ENCODE measurements at regions not wholly inside any gene's neighbourhood (a gene's known extent, or its start where the extent isn't known, plus 50 kb on each side); places are given as distances from the start of the nearest gene placed in this dataset.
"Not testable (repeated sequence)": the region's sequence is repeated elsewhere in the genome, so short reads cannot be mapped to it uniquely, and the experiment has no call there.

GRCh38 chrX:35362866-35363265 is 420.3 kb downstream of the FAM47B start:
- CTCF ChIA-PET = no interaction called here
- ATAC-seq = no peak
- DNase-seq = no peak
- no peaks in the 10 kb centered on the region for H3K36me3 Mint-ChIP-seq (ENCODE audit: low read depth)
- no peak overlapping the region for H3K27ac Mint-ChIP-seq
- intact Hi-C loops (cut with micrococcal nuclease) = no loop called here
- POLR2A ChIA-PET = no interaction called here
- TF ChIP-seq, protein P1, sequence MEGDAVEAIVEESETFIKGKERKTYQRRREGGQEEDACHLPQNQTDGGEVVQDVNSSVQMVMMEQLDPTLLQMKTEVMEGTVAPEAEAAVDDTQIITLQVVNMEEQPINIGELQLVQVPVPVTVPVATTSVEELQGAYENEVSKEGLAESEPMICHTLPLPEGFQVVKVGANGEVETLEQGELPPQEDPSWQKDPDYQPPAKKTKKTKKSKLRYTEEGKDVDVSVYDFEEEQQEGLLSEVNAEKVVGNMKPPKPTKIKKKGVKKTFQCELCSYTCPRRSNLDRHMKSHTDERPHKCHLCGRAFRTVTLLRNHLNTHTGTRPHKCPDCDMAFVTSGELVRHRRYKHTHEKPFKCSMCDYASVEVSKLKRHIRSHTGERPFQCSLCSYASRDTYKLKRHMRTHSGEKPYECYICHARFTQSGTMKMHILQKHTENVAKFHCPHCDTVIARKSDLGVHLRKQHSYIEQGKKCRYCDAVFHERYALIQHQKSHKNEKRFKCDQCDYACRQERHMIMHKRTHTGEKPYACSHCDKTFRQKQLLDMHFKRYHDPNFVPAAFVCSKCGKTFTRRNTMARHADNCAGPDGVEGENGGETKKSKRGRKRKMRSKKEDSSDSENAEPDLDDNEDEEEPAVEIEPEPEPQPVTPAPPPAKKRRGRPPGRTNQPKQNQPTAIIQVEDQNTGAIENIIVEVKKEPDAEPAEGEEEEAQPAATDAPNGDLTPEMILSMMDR (IDR thresholded peaks at IDR 0.05) = no peak
- H3K4me3 Mint-ChIP-seq = no peak overlapping the region
- H3K9me3 Mint-ChIP-seq = no peaks in the 10 kb centered on the region
- no peaks in the 10 kb centered on the region for H3K4me1 Mint-ChIP-seq (ENCODE audit: low read depth)
- no peaks in the 10 kb centered on the region for H3K27me3 Mint-ChIP-seq

DNA sequence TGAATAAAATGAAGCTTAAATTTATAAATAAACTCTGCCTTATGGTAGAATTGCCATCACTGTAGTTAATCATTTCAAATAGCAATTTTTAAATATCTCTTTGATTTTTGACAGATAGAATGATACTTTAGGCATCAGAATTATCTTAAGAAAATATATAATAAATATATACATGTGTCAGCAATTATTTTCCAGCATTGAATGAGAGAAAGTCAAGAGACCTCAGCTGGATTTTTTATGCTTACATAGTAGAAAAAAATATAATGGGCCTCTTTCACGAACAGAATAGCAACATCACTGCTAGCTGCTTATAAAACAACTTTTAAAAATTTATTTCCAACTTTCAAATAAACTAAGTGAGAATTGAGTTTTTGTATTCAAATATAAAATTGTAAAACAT is 424.0 kb upstream of the MAGEB16 start:
- intact Hi-C loops (cut with micrococcal nuclease) = no loop called here
- Mint-ChIP-seq H3K27ac (no peak overlapping the region), H3K9me3 (no peaks in the 10 kb centered on the region), H3K4me3 (no peak overlapping the region), H3K4me1 (ENCODE audit: low read depth) (no peaks in the 10 kb centered on the region), H3K27me3 (no peaks in the 10 kb centered on the region), H3K36me3 (ENCODE audit: low read depth) (no peaks in the 10 kb centered on the region)
- no peak for DNase-seq
- TF ChIP-seq, protein P1 (IDR thresholded peaks at IDR 0.05) = no peak
- CTCF ChIA-PET = no interaction called here
- POLR2A ChIA-PET = no interaction called here
- ATAC-seq = no peak

DNA sequence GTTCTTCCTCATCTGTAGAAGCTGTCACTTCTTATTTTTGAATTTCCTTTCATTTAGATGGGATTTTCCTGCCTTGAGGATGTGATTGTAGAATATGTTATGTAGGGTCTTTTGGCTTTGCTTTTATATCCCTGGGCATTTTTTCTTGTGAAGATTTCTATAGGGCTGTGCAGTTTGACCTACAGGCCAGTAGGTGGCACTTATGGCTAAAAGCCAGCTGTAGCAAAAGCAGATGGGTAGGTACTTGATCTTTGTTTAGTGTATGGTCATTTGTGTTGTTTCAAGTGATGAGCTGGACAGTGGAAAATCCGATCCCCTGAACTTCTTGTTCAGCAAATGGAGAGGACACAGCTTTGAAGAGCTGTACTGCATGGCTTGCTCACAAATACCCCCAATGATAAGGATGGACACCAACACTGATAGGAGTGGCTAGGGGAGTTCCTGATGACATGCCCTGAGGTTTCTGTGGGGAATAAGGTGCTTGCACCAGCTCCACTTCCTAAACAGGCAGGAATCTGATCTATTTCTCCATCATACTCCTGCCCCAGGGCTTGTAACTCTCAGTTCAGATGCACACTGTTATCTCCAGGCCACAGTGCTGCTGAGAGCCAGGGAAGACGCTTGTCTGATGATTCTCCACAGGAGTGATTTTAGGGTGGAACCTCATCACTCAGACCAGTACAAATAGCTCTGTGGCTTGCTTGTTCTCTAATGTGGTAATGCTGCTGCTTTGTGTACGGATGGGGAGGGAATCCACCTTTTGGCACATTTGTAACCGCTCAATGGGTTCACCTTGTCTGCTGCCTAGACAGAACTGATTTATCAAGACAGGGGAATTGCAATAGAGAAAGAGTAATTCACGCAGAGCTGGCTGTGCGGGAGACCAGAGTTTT is 417.1 kb upstream of the MAGEB16 start:
- no peak overlapping the region for H3K27ac Mint-ChIP-seq
- POLR2A ChIA-PET = no interaction called here
- CTCF ChIA-PET = no interaction called here
- TF ChIP-seq, protein P1 (IDR thresholded peaks at IDR 0.05) = no peak
- DNase-seq (no peak), ATAC-seq (no peak)
- H3K9me3 Mint-ChIP-seq = no peaks in the 10 kb centered on the region
- no peaks in the 10 kb centered on the region for H3K36me3 Mint-ChIP-seq (ENCODE audit: low read depth)
- H3K4me1 Mint-ChIP-seq (ENCODE audit: low read depth) = no peaks in the 10 kb centered on the region
- H3K4me3 Mint-ChIP-seq = no peak overlapping the region
- no peaks in the 10 kb centered on the region for H3K27me3 Mint-ChIP-seq
- intact Hi-C loops (cut with micrococcal nuclease) = no loop called here

- H3K27me3 Mint-ChIP-seq; H3K9me3 Mint-ChIP-seq; ATAC-seq; H3K4me1 Mint-ChIP-seq (ENCODE audit: low read depth); H3K27ac Mint-ChIP-seq; H3K36me3 Mint-ChIP-seq (ENCODE audit: low read depth); POLR2A ChIA-PET; CTCF ChIA-PET; H3K4me3 Mint-ChIP-seq; DNase-seq; intact Hi-C loops (cut with micrococcal nuclease): not testable (repeated sequence)
Observed at GRCh38 chrX:35381709-35382108, 416.4 kb upstream of the MAGEB16 start.

DNA sequence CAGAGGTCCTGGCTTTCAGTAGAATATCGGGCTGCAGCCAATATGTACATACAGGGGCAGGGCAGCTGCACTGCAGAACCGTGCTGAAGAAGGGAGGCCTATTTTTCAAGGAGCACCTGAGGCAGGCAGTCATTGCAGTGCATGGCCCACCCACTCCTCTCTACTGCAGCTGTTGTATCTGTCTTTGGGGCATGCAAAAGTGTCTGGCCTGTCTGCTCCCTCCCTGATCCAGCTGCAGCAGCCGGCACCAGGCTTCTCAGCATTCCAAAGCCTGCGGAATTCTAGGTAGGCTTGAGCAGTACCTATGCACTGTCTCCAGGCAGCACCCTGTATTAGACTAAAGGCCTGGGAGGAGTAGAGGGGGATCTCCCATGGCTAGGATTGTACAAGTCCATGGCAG is 415.2 kb upstream of the MAGEB16 start:
- Mint-ChIP-seq H3K27ac (no peak overlapping the region), H3K4me1 (ENCODE audit: low read depth) (no peaks in the 10 kb centered on the region), H3K36me3 (ENCODE audit: low read depth) (no peaks in the 10 kb centered on the region), H3K4me3 (no peak overlapping the region), H3K27me3 (no peaks in the 10 kb centered on the region), H3K9me3 (no peaks in the 10 kb centered on the region)
- POLR2A ChIA-PET = no interaction called here
- no peak for ATAC-seq
- DNase-seq = no peak
- TF ChIP-seq, protein P1 (IDR thresholded peaks at IDR 0.05) = no peak
- intact Hi-C loops (cut with micrococcal nuclease) = no loop called here
- CTCF ChIA-PET = no interaction called here

All from activated CD8-positive, alpha-beta T cell treated with anti-CD3 and anti-CD28 coated beads for 36 hours (primary cell).